SIG-M5 (cell line): ENCODE measurements at regions not wholly inside any gene's neighbourhood (a gene's known extent, or its start where the extent isn't known, plus 50 kb on each side); places are given as distances from the start of the nearest gene placed in this dataset.

Experiments used
- DNase-seq: peaks from one replicate; lab custom pipeline; 2025; lab: John Stamatoyannopoulos, UW

DNA sequence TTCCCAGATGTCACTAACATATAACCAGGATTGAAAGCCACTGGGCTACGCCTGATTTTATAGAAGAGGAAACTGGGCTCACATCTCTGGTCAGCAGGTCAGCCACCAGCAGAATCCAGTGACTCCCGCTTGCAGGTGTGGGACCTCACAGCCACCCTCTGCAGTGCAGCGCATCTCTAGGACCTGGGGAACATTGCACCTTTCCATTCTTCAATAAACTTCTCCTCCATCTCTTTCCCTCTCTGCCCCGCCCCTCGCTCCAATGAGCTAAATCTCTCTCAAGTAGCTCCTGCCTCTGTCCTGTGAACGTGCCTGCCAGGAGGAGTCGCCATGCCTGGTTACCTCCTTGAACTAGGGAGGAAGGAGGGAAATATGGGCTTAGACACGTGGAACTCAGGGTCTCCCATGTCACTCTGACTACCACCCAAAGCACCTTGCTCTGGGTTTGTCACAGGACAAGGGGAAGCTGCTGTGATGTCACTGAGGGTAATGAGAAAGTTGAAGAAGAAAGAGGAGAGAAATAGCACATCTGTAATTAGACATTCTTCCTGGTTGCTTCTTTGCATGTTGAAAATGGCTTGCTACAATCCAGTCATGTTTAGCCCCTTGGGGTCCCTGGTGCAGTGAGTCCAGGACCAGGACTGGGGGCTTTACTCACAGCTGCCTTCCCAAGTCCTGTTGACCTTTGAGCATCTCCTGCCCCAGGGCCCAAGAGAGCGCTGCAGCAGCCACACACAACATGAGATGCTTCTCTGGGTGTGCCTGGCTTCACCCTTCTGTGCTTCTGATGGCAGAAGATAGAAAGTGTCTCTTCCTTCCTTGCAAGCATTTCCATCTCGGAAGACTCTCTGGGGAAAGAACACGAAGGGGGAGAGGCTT lies 469.4 kb downstream of the PREX1 start:
- DNase-seq = no peak

DNA sequence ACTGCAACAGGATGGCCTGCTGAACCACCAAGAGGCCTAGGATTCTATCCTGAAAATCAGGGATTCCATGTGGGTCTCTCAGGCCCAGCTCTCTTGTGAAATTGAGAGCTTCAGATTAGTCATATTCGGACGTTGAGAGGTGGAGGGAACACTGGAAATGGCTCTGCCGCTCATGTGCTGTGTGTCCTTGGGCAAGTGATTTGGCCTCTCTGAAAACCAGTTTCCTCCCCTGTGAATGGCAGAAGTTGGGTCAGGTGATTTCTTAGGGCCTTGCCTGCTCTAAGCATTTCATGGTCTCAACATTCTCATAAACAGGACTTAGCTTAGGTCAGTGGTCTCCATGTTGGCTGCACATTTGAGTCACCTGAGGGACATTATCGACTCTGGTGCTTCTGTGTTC lies 470.1 kb downstream of the PREX1 start:
- DNase-seq = no peak

DNA sequence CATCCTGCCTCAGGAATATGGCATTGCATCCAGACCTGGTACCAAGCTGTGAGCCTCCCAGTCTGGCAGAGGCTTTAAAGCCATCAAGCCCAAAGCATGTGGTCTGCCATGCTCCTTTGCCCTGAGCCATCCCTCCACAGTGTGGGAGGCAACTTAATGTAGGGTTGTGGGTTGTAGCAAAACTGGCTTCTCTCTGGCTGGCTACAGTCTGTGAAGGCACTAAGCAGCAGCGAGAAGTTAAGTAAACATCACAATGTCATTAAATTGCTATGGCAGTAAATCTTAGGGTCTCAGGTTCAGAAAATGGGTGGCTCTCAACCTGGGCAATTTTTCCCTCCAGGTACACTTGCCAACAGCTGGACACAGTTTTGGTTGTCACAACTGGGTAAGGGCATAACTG lies 472.9 kb downstream of the PREX1 start:
- no peak for DNase-seq

DNA sequence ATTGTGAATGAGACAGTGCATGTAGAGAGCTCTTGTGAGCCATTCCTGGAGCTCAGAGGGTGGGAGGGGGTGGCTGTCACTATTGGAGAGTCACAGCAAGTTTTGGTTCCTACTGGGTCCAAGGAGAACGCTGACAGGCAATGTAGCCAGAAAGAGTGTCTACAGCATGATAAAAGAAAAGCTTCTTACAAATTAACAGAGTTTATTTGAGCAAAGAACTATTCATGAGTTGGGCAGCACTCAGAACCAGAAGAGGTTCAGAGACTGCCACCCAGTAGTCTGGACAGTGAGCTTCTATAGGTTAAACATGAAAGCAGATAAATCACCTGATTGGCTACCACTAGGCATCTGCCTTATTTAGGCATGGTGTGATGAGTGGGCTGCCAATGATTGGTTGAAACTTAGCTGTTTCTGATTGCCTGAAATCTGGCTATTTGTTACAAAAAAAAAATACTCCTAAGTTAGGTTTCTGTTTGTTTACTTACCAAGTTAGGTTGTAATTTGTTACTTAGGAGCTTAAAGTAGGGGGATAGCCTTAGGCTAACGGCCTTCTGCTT lies 473.4 kb downstream of the PREX1 start:
- DNase-seq = no peak

DNA sequence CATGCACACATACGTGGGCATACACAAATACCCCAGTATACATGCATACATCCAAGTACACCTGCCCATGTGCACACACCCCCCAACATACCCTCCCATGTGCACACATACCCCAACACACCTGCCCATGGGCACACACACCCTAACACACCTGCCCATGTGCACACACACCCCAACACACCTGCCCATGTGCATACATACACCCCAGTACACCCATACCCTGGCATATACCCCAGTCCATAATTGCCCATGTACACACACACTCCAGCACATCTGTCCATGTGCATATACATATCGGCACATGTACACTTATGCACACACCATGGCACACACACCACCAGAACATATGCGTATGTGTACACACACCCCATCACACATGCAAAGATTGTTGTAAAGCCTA lies 475.2 kb downstream of the PREX1 start:
- no peak for DNase-seq

DNA sequence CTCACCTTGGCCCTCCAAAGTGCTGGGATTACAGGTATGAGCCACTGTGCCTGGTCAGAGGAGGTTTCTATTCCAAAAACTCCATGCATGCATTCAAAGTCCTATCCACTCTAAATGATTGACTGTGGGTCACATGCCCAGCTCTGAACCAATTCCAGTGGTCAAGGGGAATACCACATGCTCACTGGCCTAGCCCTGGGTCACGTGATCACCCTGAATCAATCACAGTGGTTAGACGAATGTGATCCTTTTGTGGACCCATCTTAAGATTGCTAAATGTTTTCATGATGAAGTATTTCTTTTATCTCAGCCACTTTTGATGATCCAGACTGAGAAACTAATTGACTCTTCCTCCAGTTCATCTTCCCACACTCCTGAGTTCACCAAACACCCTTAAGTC lies 475.8 kb downstream of the PREX1 start:
- no peak for DNase-seq

DNA sequence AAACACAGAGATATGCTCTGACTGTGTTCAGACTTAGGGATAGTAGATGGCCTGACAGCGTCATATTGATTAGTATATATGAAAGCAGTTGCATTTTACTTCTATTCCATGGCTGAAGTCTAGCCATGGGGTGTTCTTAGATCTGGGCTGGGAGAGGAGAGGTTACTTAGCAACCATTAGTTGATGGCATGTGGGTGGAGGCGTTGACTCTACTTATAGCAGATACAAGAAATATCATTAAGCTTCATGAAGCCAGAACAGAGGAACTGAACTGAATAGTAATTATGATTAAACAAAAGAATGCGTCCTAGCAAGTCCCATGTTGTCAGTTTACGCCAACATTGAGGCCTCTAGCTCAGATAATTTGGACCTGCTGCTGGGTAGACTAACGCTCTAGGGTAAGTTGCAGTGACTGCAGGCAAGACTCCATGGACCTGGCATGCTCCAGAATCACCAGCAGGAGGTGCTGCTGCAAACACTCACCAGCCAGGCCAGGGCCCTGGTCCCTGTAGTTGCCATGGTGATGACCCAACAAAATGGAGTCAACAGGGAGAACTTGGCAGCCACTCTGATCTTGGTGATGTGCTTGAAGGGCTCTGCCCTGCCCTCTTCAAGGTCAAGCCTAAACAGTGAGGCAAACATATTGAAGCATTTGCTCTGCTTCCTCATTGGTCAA lies 477.3 kb downstream of the PREX1 start:
- DNase-seq = no peak

DNA sequence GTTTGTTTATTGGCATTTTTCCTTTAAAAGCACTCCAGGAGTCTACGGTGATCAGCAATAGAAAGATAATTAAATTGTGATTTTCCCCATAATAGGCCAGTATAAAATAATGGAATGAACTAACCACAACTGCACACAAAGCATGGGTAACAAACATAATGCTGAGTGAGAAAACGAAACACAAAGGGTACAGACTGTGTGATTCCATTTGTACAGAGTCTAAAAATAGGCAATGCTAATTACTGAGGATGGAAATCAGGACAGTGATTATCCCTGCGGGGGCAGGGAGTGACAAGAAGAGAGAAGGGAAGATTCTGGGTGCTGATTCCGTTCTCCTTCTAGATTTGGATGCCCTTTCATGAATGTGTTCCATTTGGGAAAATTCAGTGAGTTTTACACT lies 478.1 kb downstream of the PREX1 start:
- no peak for DNase-seq

DNA sequence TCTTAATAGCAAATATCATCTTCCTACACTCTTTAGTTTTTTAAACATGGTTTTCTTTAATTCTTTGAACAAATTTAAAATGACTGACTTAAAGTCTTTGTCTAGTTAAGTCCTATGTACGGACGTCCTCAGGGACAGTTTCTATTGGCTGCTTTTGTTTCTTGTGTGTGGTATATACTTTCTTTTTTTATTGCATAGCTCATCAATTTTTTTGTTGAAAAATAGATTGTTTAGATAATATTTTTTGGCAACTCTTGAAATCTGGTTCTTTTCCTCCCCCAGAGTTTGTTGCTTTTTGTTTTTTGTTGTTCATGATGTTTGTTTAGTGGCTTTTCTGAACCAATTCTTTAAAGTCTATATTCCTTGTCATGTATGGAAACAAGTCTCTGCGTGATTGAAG lies 479.8 kb downstream of the PREX1 start:
- no peak for DNase-seq

DNA sequence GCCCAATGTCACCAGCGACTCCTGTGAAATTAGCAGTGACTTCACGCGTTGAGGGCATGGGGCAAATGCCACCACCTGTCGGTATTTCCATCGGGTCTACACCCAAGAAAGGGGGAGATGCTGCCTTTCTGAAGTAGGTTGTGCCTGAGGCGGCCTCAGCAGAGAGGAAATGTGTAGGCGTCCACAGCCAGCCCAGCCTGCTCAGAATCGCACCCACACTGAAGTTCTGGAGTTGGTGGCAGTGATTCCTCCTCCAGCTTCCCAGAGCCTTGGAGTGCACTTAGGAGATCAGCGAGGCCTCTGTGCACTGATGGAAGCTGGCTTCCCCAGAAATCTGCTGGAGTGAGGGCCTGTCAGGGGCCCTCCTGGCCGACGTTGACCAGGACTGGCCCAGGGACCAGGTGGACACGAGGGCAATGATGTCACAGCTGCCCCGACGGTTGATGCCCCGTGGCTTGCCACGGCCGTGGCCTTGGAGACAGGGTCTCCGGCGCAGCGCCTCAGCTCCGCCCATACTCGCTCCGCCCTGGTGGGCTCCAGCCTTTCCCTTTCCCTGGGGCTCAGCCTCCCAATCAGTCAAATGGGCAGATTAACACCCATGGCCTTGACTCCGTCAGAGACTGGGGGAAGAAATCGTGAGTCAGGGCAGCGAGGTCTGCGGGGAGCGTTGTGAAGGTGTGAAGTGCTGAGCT lies 484.8 kb downstream of the PREX1 start:
- DNase-seq = no peak

DNA sequence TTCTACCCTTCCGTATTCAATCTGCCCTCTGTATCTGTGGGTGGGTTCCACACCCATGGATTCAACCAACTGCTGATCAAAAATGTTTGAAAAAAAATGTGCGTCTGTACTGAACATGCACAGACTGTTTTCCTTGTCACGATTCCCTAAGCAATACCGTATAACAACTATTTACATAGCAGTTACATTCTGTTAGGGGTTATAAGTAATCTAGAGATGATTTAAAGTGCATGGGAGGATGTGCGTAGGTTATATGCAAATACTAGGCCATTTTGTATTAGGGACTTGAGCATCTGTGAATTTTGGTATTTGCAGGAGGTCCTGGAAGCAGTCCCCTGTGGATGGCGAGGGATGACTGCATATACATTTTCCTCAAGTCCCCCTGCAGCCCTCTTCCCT lies 486.9 kb downstream of the PREX1 start:
- no peak for DNase-seq

DNA sequence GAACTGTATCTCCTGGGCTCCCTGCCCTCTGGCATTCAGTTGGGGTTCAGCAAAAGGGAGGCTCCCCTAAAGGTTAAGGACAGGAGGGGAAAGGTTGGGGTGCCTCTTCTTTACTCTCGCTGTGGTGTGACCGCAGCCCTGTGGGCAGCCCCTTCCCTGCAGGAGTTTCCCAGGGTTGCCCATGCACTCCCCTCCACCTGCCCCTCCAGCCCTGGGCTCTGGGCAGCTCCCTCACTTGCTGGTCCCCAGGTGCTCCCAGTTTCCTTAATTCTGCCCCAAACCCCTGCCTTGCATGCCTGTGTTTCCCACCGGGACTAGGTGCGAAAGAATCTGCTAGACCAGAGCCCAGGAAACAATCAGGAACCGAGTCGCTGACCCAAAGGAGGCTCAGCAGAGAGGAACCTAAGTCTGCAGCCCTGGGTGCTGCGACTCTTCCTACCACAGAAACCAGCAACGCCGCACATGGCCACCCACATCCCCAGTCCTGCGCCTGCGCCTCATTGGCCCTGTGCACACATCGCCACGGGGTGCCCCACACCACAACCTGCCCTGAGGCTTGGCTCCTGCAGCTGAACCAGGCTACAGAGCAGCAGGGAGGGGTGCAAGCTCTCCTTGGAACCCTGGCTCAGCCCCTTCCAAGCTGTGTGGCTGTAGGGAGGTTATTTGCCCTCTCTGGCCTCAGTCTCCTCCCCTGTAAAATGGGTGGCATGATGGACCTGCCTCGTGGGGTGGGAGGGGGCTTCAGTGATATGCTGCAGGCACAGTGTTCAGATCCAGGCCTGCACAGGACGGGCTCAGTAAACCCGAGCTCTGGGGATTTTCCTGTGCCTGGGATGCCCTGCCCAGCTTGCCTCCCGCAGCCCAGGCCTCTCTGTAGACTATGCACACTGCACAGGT lies 487.6 kb downstream of the PREX1 start:
- DNase-seq = no peak

DNA sequence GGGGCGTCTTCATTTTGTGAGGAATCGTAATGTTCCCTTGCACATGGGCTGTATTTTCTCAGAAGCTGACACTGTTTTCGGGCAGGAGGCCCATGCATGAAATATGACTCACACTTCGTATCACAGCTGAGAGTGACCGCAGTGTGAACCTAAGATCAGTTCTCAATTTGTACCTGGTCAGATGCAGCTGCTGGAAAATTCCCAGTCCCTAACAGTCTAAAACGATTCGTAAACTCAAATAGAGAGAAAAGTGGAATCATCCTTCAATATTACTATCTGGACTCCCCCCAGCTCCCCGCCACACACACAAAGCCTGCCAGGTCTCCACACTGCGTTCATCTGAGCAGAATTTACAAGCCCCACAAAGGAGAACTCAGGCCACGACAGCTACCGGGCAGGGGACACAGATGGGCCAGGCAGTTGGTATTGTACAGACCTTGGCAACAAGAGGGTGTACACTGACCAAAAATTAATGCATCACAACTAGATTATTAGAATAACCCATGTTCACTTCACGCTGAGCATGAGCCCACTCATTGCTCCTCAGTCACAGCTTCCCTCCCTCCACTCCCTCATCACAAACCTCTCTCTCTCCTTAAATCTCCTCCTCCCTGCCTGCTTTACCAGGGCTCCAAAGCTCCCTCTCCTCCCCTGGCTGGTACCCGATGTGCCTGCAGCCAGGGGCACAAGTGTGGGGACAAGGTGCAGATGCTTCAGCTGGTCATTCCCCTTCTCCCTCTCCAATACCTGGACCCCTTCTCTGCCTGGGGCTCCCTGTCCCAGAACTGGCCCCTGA lies 488.4 kb downstream of the PREX1 start:
- no peak for DNase-seq

DNA sequence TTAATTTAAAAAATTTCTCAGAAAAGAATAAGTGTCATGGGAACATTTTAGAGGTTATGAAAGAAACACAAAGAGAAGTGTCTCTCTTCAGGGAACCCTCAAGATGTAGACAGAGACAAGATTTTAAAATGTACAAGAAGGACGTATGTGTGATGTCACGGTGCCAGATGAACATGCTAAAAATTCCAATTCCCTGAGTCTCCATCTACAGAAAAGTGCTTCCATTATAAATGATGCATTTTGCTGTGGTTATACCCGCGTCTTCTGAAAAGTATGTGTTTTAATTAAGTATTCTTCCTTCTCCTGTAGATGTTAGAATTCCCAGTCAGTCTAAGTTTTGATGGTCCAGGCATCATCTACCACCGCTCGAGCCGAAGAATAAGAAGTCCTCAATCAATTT lies 489.1 kb downstream of the PREX1 start:
- no peak for DNase-seq

DNA sequence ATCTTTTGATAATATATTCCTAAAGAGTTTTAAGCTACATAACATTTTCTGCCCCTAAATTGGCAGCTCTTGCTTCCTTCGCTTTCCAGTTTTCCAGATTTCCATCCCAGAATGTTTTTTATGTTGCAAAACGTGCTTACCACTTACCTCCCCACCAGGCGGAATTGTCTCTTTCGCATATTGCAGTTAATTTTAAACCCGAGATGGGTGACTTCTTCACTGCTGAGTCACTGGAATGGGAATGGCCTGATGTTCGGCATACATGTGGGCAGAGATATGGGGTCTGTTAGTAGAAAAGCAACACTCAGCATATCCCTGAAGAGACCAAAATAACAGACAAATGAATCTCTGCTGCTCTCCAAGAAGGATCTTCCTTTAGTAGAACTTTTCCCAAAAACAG lies 491.2 kb downstream of the PREX1 start:
- DNase-seq = no peak

DNA sequence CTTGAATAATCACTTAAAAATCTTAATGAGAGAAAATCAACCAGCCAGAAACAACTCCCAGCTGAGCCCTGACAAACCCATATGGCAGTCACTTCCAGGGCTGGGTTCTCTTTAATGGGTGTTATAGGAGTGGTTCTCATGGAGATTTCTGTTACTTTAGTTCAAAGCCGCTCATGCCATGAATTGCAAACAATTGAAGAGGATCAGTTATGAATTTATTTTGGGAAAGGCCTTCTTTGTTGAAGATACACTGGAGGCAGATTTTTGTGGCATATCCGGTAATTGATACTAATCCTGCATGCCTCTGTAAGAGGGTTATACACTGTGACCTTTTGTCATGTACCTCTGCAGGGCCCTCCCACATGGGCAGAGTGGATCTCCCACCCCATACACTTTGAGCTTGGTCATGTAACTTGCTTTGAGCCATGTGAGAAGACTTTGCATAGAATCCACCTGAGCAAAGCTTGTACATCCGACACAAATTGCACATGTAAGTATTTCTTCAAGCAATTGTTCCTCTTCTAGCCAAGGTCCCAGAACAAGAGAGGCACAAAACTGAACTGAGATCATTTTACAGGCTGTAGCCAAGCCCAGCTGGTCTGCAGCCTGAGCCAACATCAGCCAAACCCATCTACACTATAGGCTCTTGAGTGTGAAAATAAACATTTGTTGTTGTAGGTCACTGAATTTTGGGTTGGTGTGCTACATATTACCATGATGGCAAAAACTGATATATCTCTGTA lies 492.3 kb downstream of the PREX1 start:
- DNase-seq = no peak

DNA sequence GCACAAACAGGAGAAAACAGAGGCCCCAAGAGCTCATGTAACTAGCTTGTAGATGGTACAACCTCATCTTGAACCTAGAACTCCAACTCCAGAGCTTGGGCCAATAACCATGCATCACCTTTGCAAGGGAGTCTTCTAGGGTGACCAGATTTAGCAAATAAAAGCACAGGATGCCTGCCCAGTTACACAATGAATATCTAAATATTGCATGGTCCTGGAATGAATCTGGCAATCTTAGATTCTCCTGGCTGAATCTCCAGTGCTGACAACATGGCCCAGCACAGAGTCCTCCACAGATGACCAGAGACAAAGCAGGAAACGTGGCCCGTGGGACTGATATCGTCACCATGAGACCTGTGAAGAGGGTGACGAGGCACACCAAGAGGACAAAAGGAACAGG lies 494.1 kb downstream of the PREX1 start:
- DNase-seq = no peak

DNA sequence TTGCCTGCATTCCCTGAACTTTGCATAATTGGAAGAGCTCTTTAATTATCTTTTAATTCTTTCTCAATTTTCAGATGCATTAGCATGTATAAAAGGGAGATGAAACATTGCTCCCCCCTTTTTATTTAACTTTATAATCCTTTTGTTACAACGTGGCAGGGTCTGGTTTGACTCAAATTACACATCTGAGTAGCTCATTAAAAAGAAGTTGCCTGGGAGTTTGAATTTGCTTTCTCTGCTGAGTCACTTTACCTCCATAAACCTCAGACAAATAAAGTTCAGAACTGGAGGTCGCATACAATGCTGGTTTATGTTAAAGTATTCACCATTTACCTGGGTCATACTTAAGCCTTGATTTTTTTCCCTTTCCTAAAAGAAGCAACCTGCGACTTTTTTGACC lies 495.2 kb downstream of the PREX1 start:
- no peak for DNase-seq

DNA sequence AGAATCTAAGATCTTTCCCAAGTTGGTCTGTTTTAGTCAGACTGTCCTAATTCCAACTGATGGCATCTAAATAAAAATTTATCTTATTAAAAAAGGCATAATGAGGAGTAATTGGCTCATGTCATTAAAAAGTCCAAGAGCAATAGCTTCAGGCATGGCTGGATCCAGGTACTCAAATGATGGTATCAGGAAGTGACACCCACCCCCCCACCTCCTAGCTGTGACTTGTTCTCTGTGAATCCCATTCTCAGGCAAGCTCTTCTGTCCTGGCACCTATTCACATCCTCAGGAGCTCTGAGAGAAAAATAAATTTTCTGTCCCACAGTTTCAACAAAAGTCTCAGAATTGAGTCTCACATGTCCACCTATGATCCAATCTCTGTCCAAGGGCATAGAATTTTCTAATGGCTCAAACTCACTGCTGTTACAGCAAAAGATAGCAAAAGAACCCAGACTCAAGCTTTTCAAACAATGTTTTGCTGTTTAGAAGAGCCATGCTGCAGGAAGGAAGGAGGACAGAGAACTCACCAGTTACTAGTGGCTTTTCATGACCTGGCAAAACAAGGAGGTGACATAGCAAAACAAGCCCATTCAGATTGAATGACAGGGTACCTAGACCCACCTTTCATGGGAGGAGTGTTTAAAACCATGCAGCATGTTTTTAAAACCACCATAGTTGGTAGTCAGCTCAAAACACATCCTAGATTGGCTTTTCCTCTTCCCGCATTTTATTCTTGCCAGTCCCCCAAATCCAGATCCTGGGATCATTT lies 496.1 kb downstream of the PREX1 start:
- no peak for DNase-seq
